Daoy (cell line): ENCODE measurements at regions not wholly inside any gene's neighbourhood (a gene's known extent, or its start where the extent isn't known, plus 50 kb on each side); places are given as distances from the start of the nearest gene placed in this dataset.

Source experiments
- DNase-seq: peaks from one replicate; pipeline ENCODE4 v3.0.0-alpha.2; 2015; ENCODE audit warnings: low read depth

GRCh38 chr14:95386536-95387095 lies 66.9 kb upstream of the CLMN start:
- no peak for DNase-seq

- DNase-seq, result no peak
These were observed 66.0 kb upstream of the CLMN start for GRCh38 chr14:95385701-95386100.

GRCh38 chr14:95382747-95383146 lies 63.0 kb upstream of the CLMN start:
- no peak for DNase-seq

GRCh38 chr14:95381726-95382125 lies 62.0 kb upstream of the CLMN start:
- no peak for DNase-seq

- DNase-seq, result no peak
These were observed 60.8 kb upstream of the CLMN start for GRCh38 chr14:95380350-95381042.

- no peak for DNase-seq
These were observed 59.9 kb upstream of the CLMN start for GRCh38 chr14:95379634-95380033.

GRCh38 chr14:95375539-95376109 lies 55.9 kb upstream of the CLMN start:
- DNase-seq, result no peak

- DNase-seq, result no peak
These were observed 54.7 kb upstream of the CLMN start for GRCh38 chr14:95374239-95374997.

GRCh38 chr14:95370076-95370475 lies 50.4 kb upstream of the CLMN start:
- DNase-seq, result no peak
